GM21723 (cell line): ENCODE measurements at regions not wholly inside any gene's neighbourhood (a gene's known extent, or its start where the extent isn't known, plus 50 kb on each side); places are given as distances from the start of the nearest gene placed in this dataset.

ENCODE experiments used
- ATAC-seq: cut with Tn5 transposase; IDR thresholded peaks from one replicate; pipeline ENCODE4 v1.9.1; 2021; ENCODE audit warnings: mild to moderate bottlenecking, moderate library complexity; ENCODE audit not compliant: unreplicated experiment

- no peak for ATAC-seq
Observed at GRCh38 chr22:48894064-48894671, 933.5 kb downstream of the BRD1 start.

- ATAC-seq: no peak
Observed at GRCh38 chr22:48893288-48894063, 934.2 kb downstream of the BRD1 start.

- ATAC-seq: no peak
Observed at GRCh38 chr22:48892578-48893287, 934.9 kb downstream of the BRD1 start.

GRCh38 chr22:48891688-48892577 lies 935.7 kb downstream of the BRD1 start:
- no peak for ATAC-seq

GRCh38 chr22:48890693-48891554 lies 936.7 kb downstream of the BRD1 start:
- ATAC-seq: no peak

- no peak for ATAC-seq
Observed at GRCh38 chr22:48889887-48890692, 937.6 kb downstream of the BRD1 start.

- ATAC-seq: no peak
Observed at GRCh38 chr22:48889209-48889830, 938.4 kb downstream of the BRD1 start.

GRCh38 chr22:48888466-48889208 lies 939.0 kb downstream of the BRD1 start:
- no peak for ATAC-seq

- ATAC-seq: no peak
Observed at GRCh38 chr22:48887394-48888332, 940.0 kb downstream of the BRD1 start.

- no peak for ATAC-seq
Observed at GRCh38 chr22:48886604-48887393, 940.9 kb downstream of the BRD1 start.

GRCh38 chr22:48885919-48886305 lies 941.8 kb downstream of the BRD1 start:
- ATAC-seq: no peak

- no peak for ATAC-seq
Observed at GRCh38 chr22:48885271-48885918, 942.3 kb downstream of the BRD1 start.

GRCh38 chr22:48884786-48885185 lies 942.9 kb downstream of the BRD1 start:
- no peak for ATAC-seq

GRCh38 chr22:48884324-48884723 lies 943.3 kb downstream of the BRD1 start:
- no peak for ATAC-seq

GRCh38 chr22:48883211-48883960 lies 944.3 kb downstream of the BRD1 start:
- ATAC-seq: no peak
